NK-92 treated with Interleukin-12 subunit alpha and Interleukin-12 subunit beta, amount 100 ng/mL, for 24 hours (cell line): ENCODE measurements at regions not wholly inside any gene's neighbourhood (a gene's known extent, or its start where the extent isn't known, plus 50 kb on each side); places are given as distances from the start of the nearest gene placed in this dataset.

ENCODE experiments used
- DNase-seq: peaks from one replicate; lab custom pipeline; 2025; lab: John Stamatoyannopoulos, UW

GRCh38 chr16:86632206-86632605, 53.9 kb downstream of the FOXL1 start:
- no peak for DNase-seq

- no peak for DNase-seq
Observed at GRCh38 chr16:86632944-86633343, 54.6 kb downstream of the FOXL1 start.

- DNase-seq, result no peak
Observed at GRCh38 chr16:86634292-86634691, 55.9 kb downstream of the FOXL1 start.

GRCh38 chr16:86635176-86635876, 57.0 kb downstream of the FOXL1 start:
- DNase-seq, result no peak

GRCh38 chr16:86635926-86636325, 57.6 kb downstream of the FOXL1 start:
- DNase-seq, result no peak

- no peak for DNase-seq
Observed at GRCh38 chr16:86637744-86638143, 59.4 kb downstream of the FOXL1 start.

GRCh38 chr16:86638642-86639041, 60.3 kb downstream of the FOXL1 start:
- DNase-seq, result no peak

- no peak for DNase-seq
Observed at GRCh38 chr16:86639354-86639753, 61.0 kb downstream of the FOXL1 start.

GRCh38 chr16:86640265-86640843, 62.0 kb downstream of the FOXL1 start:
- no peak for DNase-seq

- DNase-seq, result no peak
Observed at GRCh38 chr16:86642087-86642486, 63.7 kb downstream of the FOXL1 start.

- DNase-seq, result no peak
Observed at GRCh38 chr16:86643671-86644070, 65.3 kb downstream of the FOXL1 start.

- no peak for DNase-seq
Observed at GRCh38 chr16:86647561-86647960, 69.2 kb downstream of the FOXL1 start.

- no peak for DNase-seq
Observed at GRCh38 chr16:86649875-86650274, 71.5 kb downstream of the FOXL1 start.

- no peak for DNase-seq
Observed at GRCh38 chr16:86651013-86651627, 72.8 kb downstream of the FOXL1 start.

- no peak for DNase-seq
Observed at GRCh38 chr16:86651823-86652222, 73.5 kb downstream of the FOXL1 start.

GRCh38 chr16:86653285-86654006, 75.1 kb downstream of the FOXL1 start:
- DNase-seq, result no peak

GRCh38 chr16:86657972-86658371, 79.6 kb downstream of the FOXL1 start:
- no peak for DNase-seq

GRCh38 chr16:86660623-86661022, 82.3 kb downstream of the FOXL1 start:
- no peak for DNase-seq

GRCh38 chr16:86661706-86662105, 83.4 kb downstream of the FOXL1 start:
- no peak for DNase-seq

GRCh38 chr16:86662195-86662594, 83.8 kb downstream of the FOXL1 start:
- no peak for DNase-seq

GRCh38 chr16:86662740-86663139, 84.4 kb downstream of the FOXL1 start:
- no peak for DNase-seq

- DNase-seq, result no peak
Observed at GRCh38 chr16:86663685-86664521, 85.6 kb downstream of the FOXL1 start.
